Breast epithelium (tissue), 4 donors: ENCODE measurements at regions not wholly inside any gene's neighbourhood (a gene's known extent, or its start where the extent isn't known, plus 50 kb on each side); places are given as distances from the start of the nearest gene placed in this dataset.

Experiments
- DNase-seq, 2 donors: peaks; one replicate each; pipeline ENCODE4 v3.0.0-alpha.2; 2019; ENCODE audit warnings: low spot score in 2 of 2
- H3K27ac ChIP-seq, 2 donors: fragments of 200-600 bp; sonication (generic) in 1 of 2; one replicate each; pipeline ENCODE4 v1.5.1; 2016 to 2019; ENCODE audit warnings: mild to moderate bottlenecking in 1 of 2
- H3K27me3 ChIP-seq, 2 donors: fragments of 200-600 bp; sonication (generic) in 1 of 2; one replicate each; pipeline versions ENCODE4 v1.5.1 to v1.6.0; 2017 to 2019; ENCODE audit warnings: control low read depth in 1 of 2, mild to moderate bottlenecking in 1 of 2
- H3K36me3 ChIP-seq: fragments of 200-600 bp; one replicate; pipeline ENCODE4 v1.5.1; 2019
- H3K4me1 ChIP-seq, 2 donors: fragments of 200-600 bp; sonication (generic); one replicate each; pipeline ENCODE4 v1.5.1; 2016 to 2019; ENCODE audit warnings: control low read depth in 1 of 2
- H3K4me3 ChIP-seq, 3 donors: fragments of 200-600 bp; sonication (generic); 1 replicate in 2 of 3; 2 replicates in 1 of 3; pipeline ENCODE4 v1.5.1; 2016 to 2019; ENCODE audit warnings: mild to moderate bottlenecking in 3 of 3, moderate library complexity in 2 of 3
- H3K9me3 ChIP-seq, 2 donors: fragments of 200-600 bp; sonication (generic) in 1 of 2; one replicate each; pipeline ENCODE4 v1.5.1; 2016 to 2019; ENCODE audit warnings: control low read depth in 1 of 2
- CTCF ChIP-seq, 3 donors: fragments of 450-650 bp; IDR thresholded peaks; one replicate each; pipeline ENCODE4 v1.5.1; 2016 to 2017; ENCODE audit warnings: antibody characterized with exemption in 3 of 3, mild to moderate bottlenecking in 3 of 3, moderate library complexity in 3 of 3
- POLR2A ChIP-seq: fragments of 450-650 bp; IDR thresholded peaks from one replicate; pipeline ENCODE4 v1.6.1; 2016; ENCODE audit warnings: antibody characterized with exemption, mild to moderate bottlenecking, moderate library complexity
- POLR2AphosphoS5 ChIP-seq, 3 donors: sonication (generic); formaldehyde crosslinking; IDR thresholded peaks; one replicate each; pipeline ENCODE4 v1.6.1; 2017; ENCODE audit warnings: antibody characterized with exemption in 3 of 3
- intact Hi-C: fragments of 100-400 bp; cut with DNase I; formaldehyde crosslinking; loops from one replicate; pipeline ENCODE4 v1.15.1; 2023; ENCODE audit warnings: low total_unique reads

DNA sequence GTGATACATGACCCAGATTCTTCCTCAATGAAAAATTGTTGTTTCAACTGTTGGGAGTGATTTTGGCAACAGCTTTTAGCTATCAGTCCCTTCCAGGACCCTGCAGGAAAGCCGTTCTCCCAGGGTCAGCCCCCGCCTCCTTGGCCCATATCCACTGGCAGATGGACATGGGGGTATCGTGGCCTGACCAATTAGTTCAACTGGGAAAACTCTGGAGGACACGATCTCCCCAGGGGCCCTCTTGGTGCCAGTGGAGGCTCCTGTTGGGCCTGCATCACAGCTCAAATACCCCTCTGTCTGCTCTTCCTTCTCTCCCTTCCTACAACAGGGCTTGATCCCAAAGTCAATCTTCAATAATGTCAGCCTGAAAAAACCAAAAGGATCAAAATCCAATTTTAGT lies 272.5 kb upstream of the B3GAT1 start:
- H3K9me3 ChIP-seq = no peaks in the 10 kb centered on the region
- no peaks in the 10 kb centered on the region for H3K36me3 ChIP-seq
- intact Hi-C loops = no loop called here
- no peak overlapping the region for H3K4me3 ChIP-seq
- H3K27ac ChIP-seq = no peak overlapping the region
- peaks cover 0 to 7% of the 10 kb centered on the region in 2 donors for H3K27me3 ChIP-seq
- no peak for DNase-seq
- no peak for TF ChIP-seq POLR2AphosphoS5 (IDR thresholded peaks at IDR 0.05)
- no peak for TF ChIP-seq POLR2A
- no peak for TF ChIP-seq CTCF (IDR thresholded peaks at IDR 0.05)
- H3K4me1 ChIP-seq = no peaks in the 10 kb centered on the region

- H3K27ac ChIP-seq = no peak overlapping the region
- no peaks in the 10 kb centered on the region for H3K36me3 ChIP-seq
- TF ChIP-seq CTCF (IDR thresholded peaks at IDR 0.05) = no peak
- TF ChIP-seq POLR2AphosphoS5 (IDR thresholded peaks at IDR 0.05) = no peak
- TF ChIP-seq POLR2A = no peak
- H3K27me3 ChIP-seq = peaks cover 0 to 3% of the 10 kb centered on the region in 2 donors
- DNase-seq = no peak
- no peaks in the 10 kb centered on the region for H3K4me1 ChIP-seq
- intact Hi-C loops = no loop called here
- H3K9me3 ChIP-seq = no peaks in the 10 kb centered on the region
- H3K4me3 ChIP-seq = no peak overlapping the region
Observed at GRCh38 chr11:134683860-134684259, 271.8 kb upstream of the B3GAT1 start.

- Histone ChIP-seq H3K9me3 (no peaks in the 10 kb centered on the region), H3K27me3 (peaks cover 0 to 3% of the 10 kb centered on the region in 2 donors), H3K27ac (no peak overlapping the region), H3K4me1 (no peaks in the 10 kb centered on the region), H3K36me3 (no peaks in the 10 kb centered on the region), H3K4me3 (no peak overlapping the region)
- no peak for TF ChIP-seq CTCF (IDR thresholded peaks at IDR 0.05)
- TF ChIP-seq POLR2A = no peak
- TF ChIP-seq POLR2AphosphoS5 (IDR thresholded peaks at IDR 0.05) = no peak
- no peak for DNase-seq
- intact Hi-C loops = no loop called here
Observed at GRCh38 chr11:134682577-134682976, 270.5 kb upstream of the B3GAT1 start.

GRCh38 chr11:134679592-134679991 lies 267.6 kb upstream of the B3GAT1 start:
- peaks cover 0 to under 1% of the 10 kb centered on the region in 2 donors for H3K9me3 ChIP-seq

GRCh38 chr11:134678744-134679143 lies 266.7 kb upstream of the B3GAT1 start:
- TF ChIP-seq POLR2A (no peak), CTCF (IDR thresholded peaks at IDR 0.05) (no peak), POLR2AphosphoS5 (IDR thresholded peaks at IDR 0.05) (no peak)
- H3K27ac ChIP-seq = no peak overlapping the region

More at GRCh38 chr11:134679592-134679991, 267.6 kb upstream of the B3GAT1 start:
- intact Hi-C loops = no loop called here
- H3K4me1 ChIP-seq = no peaks in the 10 kb centered on the region
- peaks cover 0 to 3% of the 10 kb centered on the region in 2 donors for H3K27me3 ChIP-seq
- TF ChIP-seq POLR2AphosphoS5 (IDR thresholded peaks at IDR 0.05) (no peak), POLR2A (no peak), CTCF (IDR thresholded peaks at IDR 0.05) (no peak)
- DNase-seq = no peak
- H3K36me3 ChIP-seq = no peaks in the 10 kb centered on the region
- H3K27ac ChIP-seq = no peak overlapping the region
- H3K4me3 ChIP-seq = no peak overlapping the region

More at GRCh38 chr11:134678744-134679143, 266.7 kb upstream of the B3GAT1 start:
- H3K27me3 ChIP-seq = peaks cover 0 to 3% of the 10 kb centered on the region in 2 donors
- no peak overlapping the region for H3K4me3 ChIP-seq
- intact Hi-C loops = no loop called here
- no peak for DNase-seq
- H3K4me1 ChIP-seq = no peaks in the 10 kb centered on the region
- peaks cover 0 to 9% of the 10 kb centered on the region in 2 donors for H3K9me3 ChIP-seq
- H3K36me3 ChIP-seq = no peaks in the 10 kb centered on the region
